B cell (primary cell): ENCODE measurements at regions not wholly inside any gene's neighbourhood (a gene's known extent, or its start where the extent isn't known, plus 50 kb on each side); places are given as distances from the start of the nearest gene placed in this dataset.

Experiments
- ATAC-seq: fragments of 200-7000 bp; cut with Tn5 transposase; one replicate; pipeline ENCODE4 v1.10.0; 2021; ENCODE audit warnings: low read depth, mild to moderate bottlenecking, moderate number of reproducible peaks, moderate library complexity
- CTCF ChIA-PET: fragments of 350-600 bp; sonication (Branson Sonifier 250); formaldehyde crosslinking; loops from one replicate; lab custom pipeline; 2021; ENCODE audit warnings: antibody characterized with exemption, inconsistent platforms; lab: Charles Lee
- POLR2A ChIA-PET: fragments of 350-600 bp; sonication (Branson Sonifier 250); formaldehyde crosslinking; loops from one replicate; lab custom pipeline; 2021; ENCODE audit warnings: antibody characterized with exemption; lab: Charles Lee
- DNase-seq: peaks from one replicate; pipeline ENCODE4 v3.0.0; 2013
- H2AFZ ChIP-seq: 2 replicates; pipeline ENCODE4 v1.6.1; 2012; ENCODE audit warnings: mild to moderate bottlenecking, low read depth, low read length; ENCODE audit not compliant: insufficient read depth, poor library complexity, severe bottlenecking
- H3K27ac ChIP-seq, 2 donors: 1 replicate in 1 of 2; 2 replicates in 1 of 2; pipeline ENCODE4 v1.5.1; 2012 to 2013; ENCODE audit warnings: low read length in 2 of 2, mild to moderate bottlenecking in 2 of 2, moderate library complexity in 1 of 2
- H3K27me3 ChIP-seq, 4 experiments: fragments of 200-600 bp in 1 of 4; sonication (generic) in 1 of 4; replicated peaks in 1 of 4; 1 replicate in 2 of 4; 2 replicates in 2 of 4; pipeline versions ENCODE4 v1.6.1 to v1.7.0; 2013 to 2016; ENCODE audit warnings: low read length in 3 of 4, mild to moderate bottlenecking in 2 of 4, mixed read lengths in 1 of 4, moderate library complexity in 1 of 4; ENCODE audit not compliant: insufficient read depth in 4 of 4, control insufficient read depth in 3 of 4; ENCODE audit errors: control extremely low read depth in 1 of 4
- H3K36me3 ChIP-seq, 2 experiments: replicated peaks in 1 of 2; 1 replicate in 1 of 2; 2 replicates in 1 of 2; pipeline versions ENCODE4 v1.6.1 to v1.7.1; 2013; ENCODE audit warnings: low read length in 1 of 2; ENCODE audit not compliant: insufficient read depth in 2 of 2, control insufficient read depth in 1 of 2; ENCODE audit errors: control extremely low read depth in 1 of 2, extremely low read depth in 1 of 2
- H3K4me1 ChIP-seq, 2 donors: fragments of 200-600 bp in 1 of 2; sonication (generic) in 1 of 2; 1 replicate in 1 of 2; 2 replicates in 1 of 2; pipeline versions ENCODE4 v1.5.1 to v1.6.1; 2013 to 2017; ENCODE audit warnings: low read length in 2 of 2; ENCODE audit not compliant: control insufficient read depth in 2 of 2, insufficient read depth in 2 of 2
- H3K4me2 ChIP-seq: replicated peaks from 2 replicates; pipeline ENCODE3; 2012; ENCODE audit warnings: mild to moderate bottlenecking, low read depth, low read length; ENCODE audit not compliant: poor library complexity, severe bottlenecking
- H3K4me3 ChIP-seq, 5 experiments: fragments of 200-600 bp in 1 of 5; sonication (generic) in 1 of 5; 1 replicate in 3 of 5; 2 replicates in 2 of 5; pipeline versions ENCODE4 v1.5.1 to v1.7.0; 2011 to 2016; ENCODE audit warnings: low read length in 4 of 5, mild to moderate bottlenecking in 4 of 5, low read depth in 2 of 5, control low read depth in 1 of 5, moderate library complexity in 1 of 5; ENCODE audit not compliant: insufficient read depth in 1 of 5; ENCODE audit errors: control extremely low read depth in 1 of 5, extremely low read depth in 1 of 5
- H3K79me2 ChIP-seq: fragments of 200-600 bp; sonication (generic); one replicate; pipeline ENCODE4 v1.6.0; 2016; ENCODE audit warnings: low read length; ENCODE audit not compliant: control insufficient read depth, insufficient read depth
- H3K9ac ChIP-seq: fragments of 200-600 bp; sonication (generic); 2 replicates; pipeline ENCODE4 v1.6.1; 2017; ENCODE audit warnings: mild to moderate bottlenecking, low read length, moderate library complexity
- H3K9me3 ChIP-seq, 3 donors: one replicate each; pipeline versions ENCODE4 v1.6.1 to v1.7.1; 2013; ENCODE audit warnings: low read length in 2 of 3; ENCODE audit not compliant: control insufficient read depth in 2 of 3, insufficient read depth in 1 of 3; ENCODE audit errors: control extremely low read depth in 1 of 3
- H4K20me1 ChIP-seq: 2 replicates; pipeline ENCODE4 v1.6.0; 2012; ENCODE audit warnings: mild to moderate bottlenecking, low read length; ENCODE audit not compliant: insufficient read depth, control insufficient read depth, poor library complexity, severe bottlenecking
- H3K27ac Mint-ChIP-seq: one replicate; pipeline ENCODE4 v1.8.0; 2021; ENCODE audit warnings: mixed read lengths
- H3K27me3 Mint-ChIP-seq: one replicate; pipeline ENCODE4 v1.8.0; 2021; ENCODE audit warnings: mixed read lengths
- H3K4me1 Mint-ChIP-seq: one replicate; pipeline ENCODE4 v1.8.0; 2021; ENCODE audit warnings: mixed read lengths
- H3K4me3 Mint-ChIP-seq: one replicate; pipeline ENCODE4 v1.8.0; 2021; ENCODE audit warnings: mixed read lengths
- H3K9me3 Mint-ChIP-seq: one replicate; pipeline ENCODE4 v1.8.0; 2022; ENCODE audit warnings: mixed read lengths; ENCODE audit not compliant: insufficient read depth
- EZH2 ChIP-seq: IDR thresholded peaks from 2 replicates; pipeline ENCODE4 v1.6.1; 2012; ENCODE audit warnings: borderline replicate concordance, low read depth, mild to moderate bottlenecking, moderate library complexity, low read length; ENCODE audit not compliant: insufficient read depth, poor library complexity, severe bottlenecking
- WGBS: methylation state at CpG from one replicate; pipeline ENCODE4 v1.1.5; 2013; ENCODE audit warnings: missing lambda C conversion rate; ENCODE audit not compliant: insufficient coverage; 5-methylcytosine and 5-hydroxymethylcytosine counted together
- intact Hi-C: fragments of 100-400 bp; cut with micrococcal nuclease; formaldehyde crosslinking; loops from one replicate; pipeline ENCODE4 v1.10.0; 2022
- TF ChIP-seq, protein P1 (sequence below): fragments of 200-600 bp; IDR thresholded peaks from one replicate; pipeline ENCODE4 v1.8.0; 2022; ENCODE audit warnings: antibody characterized with exemption, mild to moderate bottlenecking

DNA sequence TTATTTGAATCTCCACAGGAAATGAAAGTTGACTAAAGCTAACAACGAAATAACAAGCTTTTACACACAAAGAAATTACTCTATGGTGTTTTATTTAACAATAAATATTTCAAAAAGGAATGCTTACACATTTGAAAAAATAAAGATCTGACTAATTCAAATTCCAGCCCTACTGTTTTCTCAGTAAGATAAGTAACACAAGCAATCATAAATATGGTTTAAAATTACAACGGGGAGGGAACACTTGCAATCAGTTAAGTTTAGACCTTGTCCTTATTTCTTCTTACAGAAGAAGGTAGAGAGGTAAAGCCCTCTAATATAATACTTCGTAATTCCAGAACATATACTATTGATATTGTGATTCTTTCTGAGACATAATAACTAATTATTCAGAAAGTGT, 158.5 kb downstream of the DHX15 start:
- POLR2A ChIA-PET: no interaction called here

GRCh38 chr4:24423670-24424069, 160.7 kb downstream of the DHX15 start:
- Histone ChIP-seq H3K4me3 (no peak overlapping the region), H3K9ac (no peak overlapping the region), H3K4me2 (no peak overlapping the region), H3K9me3 (no peaks in the 10 kb centered on the region), H3K36me3 (no peaks in the 10 kb centered on the region), H2AFZ (no peak overlapping the region), H3K27me3 (peaks cover 0 to 6% (median 1%) of the 10 kb centered on the region in 4 experiments), H3K4me1 (peaks cover 0 to 3% of the 10 kb centered on the region in 2 donors), H3K79me2 (no peaks in the 10 kb centered on the region), H3K27ac (no peak overlapping the region), H4K20me1 (no peaks in the 10 kb centered on the region)
- 91% methylated on average over 1 of the region's 3 CpGs for WGBS
- intact Hi-C loops: no loop called here
- Mint-ChIP-seq H3K4me3 (no peak overlapping the region), H3K4me1 (peaks cover 2% of the 10 kb centered on the region), H3K27ac (no peak overlapping the region), H3K9me3 (no peaks in the 10 kb centered on the region), H3K27me3 (peaks cover 18% of the 10 kb centered on the region)
- ATAC-seq (no peak), DNase-seq (no peak)
- CTCF ChIA-PET: no interaction called here
- POLR2A ChIA-PET: no interaction called here
- no peak for TF ChIP-seq EZH2
- TF ChIP-seq, protein P1, sequence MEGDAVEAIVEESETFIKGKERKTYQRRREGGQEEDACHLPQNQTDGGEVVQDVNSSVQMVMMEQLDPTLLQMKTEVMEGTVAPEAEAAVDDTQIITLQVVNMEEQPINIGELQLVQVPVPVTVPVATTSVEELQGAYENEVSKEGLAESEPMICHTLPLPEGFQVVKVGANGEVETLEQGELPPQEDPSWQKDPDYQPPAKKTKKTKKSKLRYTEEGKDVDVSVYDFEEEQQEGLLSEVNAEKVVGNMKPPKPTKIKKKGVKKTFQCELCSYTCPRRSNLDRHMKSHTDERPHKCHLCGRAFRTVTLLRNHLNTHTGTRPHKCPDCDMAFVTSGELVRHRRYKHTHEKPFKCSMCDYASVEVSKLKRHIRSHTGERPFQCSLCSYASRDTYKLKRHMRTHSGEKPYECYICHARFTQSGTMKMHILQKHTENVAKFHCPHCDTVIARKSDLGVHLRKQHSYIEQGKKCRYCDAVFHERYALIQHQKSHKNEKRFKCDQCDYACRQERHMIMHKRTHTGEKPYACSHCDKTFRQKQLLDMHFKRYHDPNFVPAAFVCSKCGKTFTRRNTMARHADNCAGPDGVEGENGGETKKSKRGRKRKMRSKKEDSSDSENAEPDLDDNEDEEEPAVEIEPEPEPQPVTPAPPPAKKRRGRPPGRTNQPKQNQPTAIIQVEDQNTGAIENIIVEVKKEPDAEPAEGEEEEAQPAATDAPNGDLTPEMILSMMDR: no peak

More for the DNA sequence above, 158.5 kb downstream of the DHX15 start:
- H3K4me3 Mint-ChIP-seq: no peak overlapping the region
- Histone ChIP-seq H4K20me1 (no peaks in the 10 kb centered on the region), H3K36me3 (no peaks in the 10 kb centered on the region), H3K79me2 (no peaks in the 10 kb centered on the region), H3K27me3 (peaks cover 0 to 2% (median 0%) of the 10 kb centered on the region in 4 experiments), H3K9ac (no peak overlapping the region), H3K9me3 (no peaks in the 10 kb centered on the region), H3K4me2 (no peak overlapping the region), H2AFZ (no peak overlapping the region), H3K27ac (no peak overlapping the region), H3K4me3 (no peak overlapping the region), H3K4me1 (no peaks in the 10 kb centered on the region)
- no peaks in the 10 kb centered on the region for H3K9me3 Mint-ChIP-seq
- WGBS: no CpG with 5 or more reads among the region's 3 CpGs
- ATAC-seq: no peak
- peaks cover 16% of the 10 kb centered on the region for H3K27me3 Mint-ChIP-seq
- H3K4me1 Mint-ChIP-seq: no peaks in the 10 kb centered on the region
- no peak overlapping the region for H3K27ac Mint-ChIP-seq
- TF ChIP-seq EZH2: no peak
- TF ChIP-seq, protein P1: no peak
- CTCF ChIA-PET: no interaction called here
- intact Hi-C loops: no loop called here
- no peak for DNase-seq
